ENCODE measurements at regions not wholly inside any gene's neighbourhood (a gene's known extent, or its start where the extent isn't known, plus 50 kb on each side); places are given as distances from the start of the nearest gene placed in this dataset.

DNA sequence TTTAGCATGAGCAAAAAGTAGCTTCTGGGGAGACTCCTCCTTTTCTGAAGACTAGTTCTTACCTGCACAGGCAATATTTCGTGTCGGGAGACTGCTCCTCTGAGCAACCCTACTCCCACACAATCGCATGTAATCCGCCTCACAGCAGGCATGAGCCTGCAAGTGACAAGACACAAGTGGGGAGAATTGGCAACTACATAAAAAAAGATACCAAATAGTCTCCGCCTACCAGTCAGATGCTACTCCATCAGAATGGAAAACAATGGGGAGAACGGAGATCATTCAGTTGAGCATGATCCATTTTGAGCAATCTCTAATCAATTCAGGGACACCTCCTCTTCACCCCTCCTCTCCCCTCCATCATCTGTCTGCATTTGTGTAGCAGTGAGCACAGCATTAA lies 321.0 kb downstream of the COG6 start:
- no peak for DNase-seq

DNA sequence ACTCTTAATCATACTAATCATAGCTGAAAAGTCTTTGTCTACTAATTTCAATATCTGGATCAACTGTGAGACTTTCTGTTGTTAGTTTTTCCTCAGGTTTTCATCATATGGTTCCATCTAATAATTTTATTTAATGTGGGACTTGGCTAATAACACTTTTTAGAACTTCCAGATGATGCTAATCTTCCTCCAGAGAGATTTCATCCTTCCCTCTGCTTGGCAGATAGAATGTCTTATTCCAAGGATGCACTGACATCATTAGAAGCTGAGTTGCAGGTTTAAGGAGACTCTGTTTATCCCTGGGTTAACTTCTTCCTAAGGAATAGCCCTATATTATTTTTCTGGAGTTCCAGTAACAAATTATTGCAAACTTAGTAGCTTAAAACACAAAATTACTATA lies 325.6 kb downstream of the COG6 start:
- DNase-seq: no peak

DNA sequence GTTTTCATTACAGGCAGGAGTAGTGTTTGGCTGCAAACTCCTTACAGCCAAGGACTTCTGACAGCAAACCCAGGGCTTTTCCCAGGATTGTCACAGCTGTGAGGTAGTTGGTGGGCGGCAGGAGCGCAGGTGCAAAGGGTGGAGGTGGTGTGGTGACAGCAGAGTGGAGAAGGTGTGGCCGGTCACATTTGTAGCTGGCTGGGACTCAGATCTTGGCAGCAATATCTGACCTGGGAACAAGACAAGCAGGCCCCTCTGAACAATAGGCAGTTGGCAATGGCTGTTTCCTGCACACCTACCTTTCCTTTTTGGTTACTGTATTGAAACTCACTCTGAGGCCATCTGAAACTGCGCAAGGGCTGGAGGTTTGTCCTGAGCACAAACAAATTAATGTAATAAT lies 327.3 kb downstream of the COG6 start:
- no peak for DNase-seq

DNA sequence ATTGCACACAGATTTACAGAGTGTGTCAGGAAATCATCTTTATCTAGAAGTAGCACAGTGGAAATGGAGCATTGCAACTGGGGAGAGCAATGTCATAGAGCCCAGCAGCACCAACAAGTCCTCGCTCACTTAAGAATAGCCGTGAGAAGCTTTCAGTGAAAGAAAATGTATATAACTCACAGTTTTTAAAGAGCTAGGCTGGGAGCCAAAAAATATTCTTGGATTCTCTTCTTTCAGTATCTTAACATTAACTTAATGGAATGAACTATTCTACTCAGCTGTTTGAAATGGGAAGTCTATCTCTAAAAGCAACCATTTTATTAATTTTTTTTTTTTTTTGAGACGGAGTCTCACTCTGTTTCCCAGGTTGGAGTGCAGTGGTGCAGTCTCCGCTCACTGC lies 329.6 kb downstream of the COG6 start:
- DNase-seq: no peak

DNA sequence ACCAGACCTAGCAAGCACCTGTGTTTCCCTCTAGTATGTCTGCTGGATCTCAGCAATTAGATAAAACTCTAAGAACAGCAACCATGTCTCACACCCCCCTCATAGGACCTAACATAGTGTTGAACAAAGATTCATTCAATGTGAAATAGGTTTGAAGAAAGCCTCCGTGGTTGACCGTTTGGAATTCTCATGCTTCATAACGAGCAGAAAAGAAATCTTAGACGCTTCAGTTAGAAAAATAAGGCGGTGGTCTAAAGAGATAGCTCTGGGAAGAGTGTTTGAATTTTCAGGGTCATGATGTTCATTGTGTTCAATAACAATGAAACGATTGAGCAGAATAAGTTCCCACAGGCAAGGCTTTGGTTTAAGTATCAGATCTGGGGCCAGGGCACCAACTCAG lies 332.9 kb downstream of the COG6 start:
- DNase-seq: no peak

DNA sequence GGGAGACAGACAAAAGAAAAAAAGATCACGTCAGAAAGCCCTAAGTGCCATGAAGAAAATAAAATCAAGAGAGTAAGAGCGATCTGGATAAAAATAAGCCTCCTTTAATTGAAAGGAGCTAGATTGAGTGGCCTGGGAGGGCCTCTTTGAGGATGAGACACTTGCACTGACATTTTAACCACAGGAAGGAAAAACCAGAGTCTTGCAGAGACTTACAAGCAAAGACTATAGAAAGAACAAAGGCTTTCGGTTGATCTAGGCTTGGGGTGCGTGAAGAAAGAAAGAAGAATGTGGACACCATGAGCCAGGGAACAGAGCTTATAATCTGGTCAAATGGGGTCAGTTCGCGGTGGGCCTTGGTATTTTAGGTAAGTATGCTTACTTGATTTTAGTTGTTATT lies 342.7 kb downstream of the COG6 start:
- no peak for DNase-seq

DNA sequence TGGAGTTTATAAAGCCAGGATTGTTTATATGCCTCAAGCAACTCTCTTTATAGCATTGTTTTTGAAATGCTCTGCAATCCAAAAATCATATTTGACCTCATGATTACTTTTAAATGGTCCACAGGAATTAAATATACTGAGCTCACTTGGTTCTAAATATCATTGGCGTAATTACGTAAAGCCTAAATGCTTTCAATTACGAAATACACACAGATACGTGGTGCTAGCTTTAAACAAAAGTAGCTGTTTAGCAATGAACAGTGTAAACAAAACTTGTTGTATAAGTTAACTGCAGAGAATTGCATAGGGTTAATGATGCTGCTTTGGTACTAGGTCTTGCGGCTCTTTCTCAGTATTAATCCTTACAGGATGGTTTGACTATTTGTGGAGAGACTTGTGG lies 346.6 kb downstream of the COG6 start:
- no peak for DNase-seq

DNA sequence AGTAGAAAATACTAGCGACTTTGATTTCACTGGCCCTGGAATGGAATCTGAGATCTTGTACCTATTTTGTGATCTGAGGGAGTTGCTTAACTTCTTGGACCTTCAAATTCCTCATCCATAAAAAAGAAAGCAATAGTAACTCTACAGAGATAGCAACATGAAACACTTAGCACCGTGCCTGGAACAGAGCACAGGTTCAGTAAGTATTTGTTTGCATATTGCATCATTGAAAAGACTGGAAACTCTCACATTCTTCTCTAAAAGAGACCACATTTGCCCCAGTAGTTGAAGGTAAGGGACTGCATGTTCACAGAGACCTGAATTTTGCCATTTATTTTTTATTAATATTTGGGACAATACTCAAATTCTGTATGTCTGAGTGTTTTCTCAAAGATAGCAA lies 358.1 kb downstream of the COG6 start:
- no peak for DNase-seq

DNA sequence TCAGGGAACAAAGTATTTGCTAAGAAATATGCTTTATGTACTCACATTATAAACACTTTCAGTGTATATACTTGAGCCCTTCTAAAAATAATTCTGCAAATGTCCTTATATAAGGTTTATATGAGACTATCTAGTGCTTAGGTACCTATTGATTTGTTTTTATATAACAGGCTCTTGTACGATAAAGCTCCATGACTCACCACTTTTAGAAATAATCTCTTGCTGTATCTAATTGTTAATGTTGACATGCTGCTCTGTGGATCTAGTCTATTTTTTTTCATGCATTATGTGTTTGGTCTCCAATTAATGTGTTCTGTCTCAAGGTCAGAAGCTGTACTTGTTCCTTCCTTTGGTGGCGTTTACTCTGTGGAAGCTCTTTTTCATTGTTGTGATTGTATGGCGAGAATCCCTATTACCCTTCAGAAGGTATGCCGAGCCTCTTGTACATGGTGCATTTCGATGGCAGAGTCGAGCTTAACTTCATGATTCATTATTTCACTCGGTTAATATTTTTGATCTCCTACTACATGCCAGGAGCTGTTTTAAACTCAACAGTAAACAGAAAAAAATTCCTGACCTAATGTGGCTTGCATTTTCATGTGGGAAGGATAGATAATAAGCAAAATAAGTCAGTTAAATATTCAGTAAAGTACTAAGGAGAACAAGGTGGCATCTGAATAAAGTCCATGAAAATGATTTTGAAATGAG lies 361.6 kb downstream of the COG6 start:
- DNase-seq: no peak

DNA sequence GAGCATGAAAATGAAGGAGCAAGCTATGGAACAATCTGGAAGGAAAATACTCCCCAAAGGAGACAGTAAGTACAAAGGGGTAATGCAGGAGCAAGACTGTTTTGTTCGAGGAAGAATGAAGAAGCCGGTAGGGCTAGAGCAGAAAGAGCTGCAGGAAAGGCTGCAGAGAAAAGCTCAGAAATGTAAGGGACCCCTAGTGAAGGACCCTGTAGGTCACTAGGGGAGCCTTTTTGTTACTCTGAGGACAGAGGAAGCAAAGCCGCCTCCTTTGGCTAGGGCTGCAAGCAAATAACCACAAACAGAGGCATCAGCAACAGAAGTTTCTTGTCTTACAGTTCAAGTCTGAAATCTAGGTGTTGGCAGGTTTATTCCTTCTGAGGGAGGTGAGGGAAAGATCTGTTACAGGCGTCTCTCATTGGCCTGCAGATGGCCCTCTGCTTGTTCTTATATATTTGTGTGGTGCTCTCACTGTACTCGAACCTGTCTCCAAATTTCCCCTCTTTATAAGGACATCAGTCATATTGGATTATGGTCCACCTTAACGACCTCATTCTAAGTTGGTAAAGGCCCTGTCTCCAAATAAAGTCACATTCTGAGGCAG lies 362.3 kb downstream of the COG6 start:
- DNase-seq: no peak

DNA sequence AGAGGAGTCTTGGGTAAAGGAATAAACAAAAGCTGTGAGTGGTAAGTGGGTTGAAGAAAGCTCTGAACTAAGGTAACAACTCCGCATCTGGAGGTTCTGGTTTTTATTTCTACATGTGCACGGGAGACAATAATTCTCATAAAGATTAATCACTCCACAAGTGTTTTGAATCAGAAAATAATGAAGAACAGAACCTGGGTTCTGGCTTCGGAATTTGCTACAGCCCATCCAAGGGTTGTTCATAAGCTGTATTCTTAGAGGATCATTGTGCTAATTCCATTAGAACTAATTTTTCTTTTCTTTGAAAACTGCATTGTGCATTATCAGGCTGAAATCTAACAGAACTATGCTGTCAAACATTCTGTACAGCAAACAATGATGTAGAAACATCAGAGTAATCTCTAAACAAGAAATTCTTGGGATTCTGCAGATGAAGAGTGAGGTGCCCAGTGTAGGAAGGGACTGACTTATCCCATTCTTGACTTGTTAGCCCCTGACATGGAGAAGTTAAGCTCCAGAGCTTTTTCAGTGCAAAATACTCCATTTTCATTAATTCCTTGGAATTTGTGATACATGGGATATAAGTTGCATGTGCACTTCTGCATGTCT lies 368.2 kb downstream of the COG6 start:
- no peak for DNase-seq

DNA sequence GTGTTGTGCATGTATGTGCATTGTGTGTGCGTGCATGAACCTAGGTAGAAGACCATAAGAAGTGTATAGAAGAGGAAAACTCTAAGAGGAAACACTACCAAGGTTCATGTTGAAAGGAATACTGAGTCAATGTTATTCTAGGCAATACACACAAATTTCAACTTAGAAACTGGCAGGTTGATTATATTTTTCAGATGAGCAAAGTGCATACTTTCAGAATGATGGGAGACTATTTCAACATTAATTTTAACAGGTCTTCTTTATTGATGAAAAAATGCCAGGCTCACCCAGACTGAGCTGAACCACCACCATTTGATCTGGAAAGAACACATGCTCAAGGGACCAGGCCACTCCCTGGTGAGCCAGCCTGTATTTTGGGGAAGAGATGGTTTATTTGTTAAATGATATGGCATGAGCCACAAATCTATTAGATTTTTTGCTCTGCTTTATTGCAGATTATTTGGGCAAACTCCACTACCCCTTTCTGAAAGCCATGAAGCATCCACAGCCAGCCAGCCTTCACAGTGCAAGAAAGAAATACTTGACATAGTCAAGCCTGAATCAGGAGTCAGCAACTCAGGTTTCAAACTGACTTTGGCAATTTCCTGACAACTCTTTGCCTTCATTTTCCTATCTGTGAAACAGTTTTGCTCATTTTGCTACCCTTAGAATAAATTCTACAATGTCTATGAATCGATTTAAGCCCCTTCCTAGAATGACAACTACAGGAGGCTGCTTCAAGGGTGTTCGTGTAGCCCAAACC lies 368.9 kb downstream of the COG6 start:
- no peak for DNase-seq

DNA sequence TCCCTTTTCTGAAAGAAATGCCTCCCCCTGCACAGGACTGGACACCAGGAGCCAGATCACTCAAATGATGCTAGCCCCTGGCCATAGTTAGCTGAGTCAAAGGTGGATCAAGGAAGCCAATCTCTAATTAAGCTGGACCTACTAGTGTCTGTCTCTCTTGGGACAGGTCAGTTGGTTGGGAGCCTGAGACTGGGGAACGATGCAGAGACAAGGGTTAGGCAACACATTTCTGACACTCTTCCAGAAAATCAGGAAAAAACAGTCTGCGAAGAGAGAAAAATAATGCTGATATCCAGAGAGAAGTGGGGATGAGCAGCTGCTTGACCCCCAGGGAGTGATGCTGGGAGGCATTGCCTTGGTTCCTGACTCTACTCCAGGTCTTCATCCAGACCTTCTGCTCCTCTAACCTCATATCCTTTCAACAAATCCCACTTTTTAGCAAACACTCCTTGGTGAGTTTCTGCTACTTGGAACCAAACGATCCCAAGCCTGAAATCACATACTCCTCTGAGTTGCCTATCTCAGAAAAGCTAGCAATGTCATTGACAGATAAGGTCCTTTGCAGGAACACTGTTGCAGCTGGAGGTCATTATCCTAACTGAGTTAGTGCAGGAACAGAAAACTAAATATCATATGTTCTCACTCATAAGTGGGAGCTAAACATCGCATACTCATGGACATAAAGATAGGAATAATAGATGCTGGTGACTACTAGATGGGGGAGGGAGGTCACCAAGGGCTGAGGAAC lies 369.7 kb downstream of the COG6 start:
- no peak for DNase-seq

DNA sequence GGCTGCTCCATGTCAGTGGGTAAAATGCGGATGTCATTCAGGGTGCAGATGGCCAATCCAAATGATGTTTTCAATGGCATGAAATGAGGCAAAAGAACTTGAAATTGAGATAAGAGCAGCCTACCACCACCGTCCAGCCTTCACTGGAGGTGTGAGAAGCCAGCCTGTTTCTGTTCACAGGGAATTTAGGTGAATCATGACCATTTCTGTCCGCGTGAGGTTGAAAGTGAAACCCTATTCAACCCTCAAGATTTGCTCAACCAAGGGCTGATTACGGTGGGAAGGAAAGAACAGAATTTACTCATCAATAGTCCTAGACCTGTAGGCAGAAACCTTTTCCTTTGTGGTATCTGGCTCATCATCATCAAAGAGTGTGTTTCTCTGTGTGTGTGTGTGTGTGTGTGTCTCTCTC lies 370.7 kb downstream of the COG6 start:
- no peak for DNase-seq

DNA sequence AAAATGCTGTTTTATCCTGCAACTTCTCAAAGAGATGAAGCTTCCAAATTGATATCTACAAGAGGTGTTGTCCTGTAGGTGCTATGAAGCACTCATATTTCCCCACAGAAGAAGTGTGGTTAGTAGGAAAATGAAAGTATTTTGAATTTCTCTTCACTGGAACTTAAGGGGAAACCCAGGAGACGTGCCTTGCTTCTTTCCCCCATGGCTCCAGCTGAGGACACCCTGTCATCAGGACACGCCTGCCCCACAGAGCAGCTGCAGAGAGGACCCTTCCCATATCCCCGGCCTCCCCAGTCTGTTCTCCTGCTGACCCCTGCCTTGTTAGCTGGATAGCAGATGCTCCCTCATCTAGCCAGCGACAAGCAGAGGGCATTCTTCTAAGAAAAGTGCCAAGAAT lies 371.3 kb downstream of the COG6 start:
- no peak for DNase-seq

DNA sequence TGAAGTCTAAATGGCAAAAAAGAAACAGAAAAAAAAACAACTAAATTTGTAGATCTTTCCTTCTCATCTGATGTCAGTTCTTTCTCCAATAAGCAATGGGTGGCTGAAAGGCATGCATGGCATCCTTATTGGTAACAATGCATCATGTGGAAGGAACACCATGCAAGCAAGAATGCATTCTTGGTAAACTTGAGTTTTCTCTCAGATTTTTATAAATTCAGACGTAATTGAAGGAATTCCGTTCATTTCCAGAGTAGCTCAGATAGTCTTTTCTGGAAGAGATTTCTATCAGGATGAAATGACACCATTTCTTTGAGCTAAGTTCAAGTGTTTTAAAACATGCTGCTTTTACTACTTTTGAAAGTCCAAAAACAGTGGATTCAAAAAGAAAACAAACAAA lies 373.0 kb downstream of the COG6 start:
- no peak for DNase-seq

DNA sequence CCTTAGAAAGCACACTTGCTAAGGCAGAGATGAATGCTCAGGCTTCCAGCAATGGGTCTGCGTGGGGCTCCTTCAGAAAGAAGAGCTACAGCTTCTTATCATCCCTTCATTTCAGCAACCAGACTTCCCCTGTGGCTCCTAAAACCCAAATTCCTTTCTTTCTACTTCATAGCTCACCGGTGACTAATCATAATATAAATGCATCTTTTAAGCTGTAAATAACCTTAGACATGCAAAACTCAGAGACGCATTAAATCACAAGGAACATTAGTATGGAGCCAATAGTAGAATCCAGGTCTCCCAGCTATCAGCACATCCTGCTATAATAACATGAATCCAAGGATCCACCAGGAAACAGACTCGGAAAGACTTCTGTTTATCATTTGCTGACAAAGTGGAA lies 375.6 kb downstream of the COG6 start:
- no peak for DNase-seq

DNA sequence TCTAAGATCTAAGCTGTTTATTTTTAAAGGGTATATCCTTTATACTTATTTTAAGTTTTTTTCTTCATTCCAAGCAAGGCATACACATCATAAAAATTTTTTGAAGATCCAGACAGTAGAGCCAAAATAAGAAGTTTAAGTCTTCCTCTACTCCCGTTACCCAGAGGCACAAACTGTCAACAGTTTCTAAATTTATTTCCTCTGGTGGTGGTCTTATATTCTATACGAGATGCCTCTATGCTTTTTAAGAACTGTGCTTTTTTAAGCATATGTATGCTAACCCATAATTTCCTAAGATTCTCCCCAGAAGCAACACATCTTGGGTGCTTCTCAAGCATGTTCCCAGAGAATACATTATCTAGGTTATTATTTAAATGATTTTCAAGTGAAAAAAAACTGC lies 383.6 kb downstream of the COG6 start:
- no peak for DNase-seq

DNA sequence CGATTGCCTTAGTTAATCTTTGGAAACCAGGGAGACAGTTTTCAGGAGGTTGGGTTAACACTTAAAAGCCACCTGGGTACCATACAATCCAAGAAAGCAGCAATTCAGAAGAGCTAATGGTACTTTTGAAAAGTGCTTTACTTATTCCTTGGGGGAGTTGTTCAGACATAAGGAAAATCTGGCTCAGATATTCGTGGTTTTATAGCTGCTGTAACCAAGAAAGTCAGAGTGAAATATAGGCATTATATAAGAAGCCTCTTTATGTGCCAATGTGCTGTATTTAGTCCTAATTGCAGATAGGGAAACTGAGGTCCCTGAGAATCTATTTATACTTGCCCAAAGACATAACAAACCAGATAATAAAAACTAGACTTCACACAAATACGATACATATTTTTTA lies 387.5 kb downstream of the COG6 start:
- no peak for DNase-seq

DNA sequence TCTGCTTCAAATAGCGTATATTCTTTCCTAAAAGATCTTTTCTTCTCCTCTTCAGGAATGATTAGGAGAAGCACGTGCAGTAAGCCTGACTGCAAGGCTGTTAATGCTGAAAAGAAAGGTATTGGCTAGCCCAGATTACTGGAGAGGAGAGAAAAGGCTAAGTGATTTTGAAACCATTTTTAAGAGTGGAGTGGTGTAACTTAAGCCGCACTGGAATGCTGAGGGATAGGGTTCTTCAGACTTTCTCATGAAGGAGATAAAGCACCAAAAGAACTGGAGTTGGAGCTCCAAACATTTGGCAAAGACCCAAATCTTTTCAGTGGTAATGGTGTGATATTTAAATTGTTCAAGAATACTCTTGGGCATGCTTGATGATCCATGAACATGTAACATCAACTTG lies 388.3 kb downstream of the COG6 start:
- no peak for DNase-seq

DNA sequence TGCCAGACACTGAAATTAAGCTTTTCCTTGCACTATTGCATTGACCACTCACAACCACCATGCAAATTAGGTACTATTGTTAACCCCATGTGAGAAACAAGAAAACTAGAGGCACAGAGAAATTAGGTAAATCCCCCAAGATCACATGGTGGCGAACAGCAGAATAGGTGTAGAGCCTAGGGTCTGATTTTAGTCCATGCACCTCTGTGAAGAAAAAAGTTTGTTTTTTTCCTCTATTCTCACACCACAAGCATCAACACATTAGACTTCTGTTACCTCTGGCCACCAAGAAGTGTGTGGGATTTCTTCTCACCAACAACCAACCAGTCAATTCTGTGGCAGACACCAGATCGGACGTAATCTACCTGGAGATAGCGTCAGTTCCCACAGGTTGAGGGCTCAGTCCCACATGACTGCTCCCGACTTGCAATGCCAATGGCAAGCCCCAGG lies 391.9 kb downstream of the COG6 start:
- no peak for DNase-seq

DNA sequence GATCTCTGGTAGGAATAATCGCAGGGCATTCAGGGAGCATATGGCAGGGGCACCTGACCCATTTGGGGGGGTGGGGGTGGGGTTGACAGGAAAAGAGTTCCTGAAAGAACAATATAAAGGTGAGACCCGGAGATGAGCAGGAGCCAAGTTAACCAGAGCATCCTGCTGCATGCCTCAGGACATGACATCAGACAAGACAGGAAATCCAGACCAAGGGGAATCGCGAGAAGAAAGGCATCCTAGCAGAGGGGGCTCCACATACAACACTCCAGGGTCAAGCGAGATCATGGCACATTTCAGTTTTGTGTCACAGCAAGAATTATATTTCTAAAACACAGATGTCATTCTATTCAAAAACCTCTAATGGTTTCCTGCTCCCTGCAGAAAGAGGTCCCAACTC lies 393.1 kb downstream of the COG6 start:
- DNase-seq: no peak

DNA sequence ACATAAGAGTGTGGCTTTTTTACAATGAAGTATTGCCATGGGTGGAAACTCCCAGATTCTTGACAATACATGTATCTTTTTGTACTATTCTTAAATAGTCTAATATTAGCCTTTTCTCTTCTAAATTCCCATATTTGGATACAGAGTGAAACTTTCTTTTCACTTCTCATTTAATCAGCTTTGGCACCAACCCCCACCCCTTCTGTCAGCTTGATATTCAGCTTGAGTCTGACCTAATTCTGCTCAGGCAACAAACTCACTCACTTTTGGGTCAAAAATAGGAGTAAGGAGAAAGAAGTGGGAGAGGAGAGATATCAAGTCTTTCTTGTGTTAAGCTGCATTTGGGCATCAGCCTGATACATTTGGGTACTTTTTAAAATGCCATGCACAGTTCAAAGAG lies 397.5 kb downstream of the COG6 start:
- DNase-seq: no peak

Measured in NCI-H1105 (cell line).